ENCODE measurements at regions not wholly inside any gene's neighbourhood (a gene's known extent, or its start where the extent isn't known, plus 50 kb on each side); places are given as distances from the start of the nearest gene placed in this dataset.

- TF ChIP-seq, protein P1, sequence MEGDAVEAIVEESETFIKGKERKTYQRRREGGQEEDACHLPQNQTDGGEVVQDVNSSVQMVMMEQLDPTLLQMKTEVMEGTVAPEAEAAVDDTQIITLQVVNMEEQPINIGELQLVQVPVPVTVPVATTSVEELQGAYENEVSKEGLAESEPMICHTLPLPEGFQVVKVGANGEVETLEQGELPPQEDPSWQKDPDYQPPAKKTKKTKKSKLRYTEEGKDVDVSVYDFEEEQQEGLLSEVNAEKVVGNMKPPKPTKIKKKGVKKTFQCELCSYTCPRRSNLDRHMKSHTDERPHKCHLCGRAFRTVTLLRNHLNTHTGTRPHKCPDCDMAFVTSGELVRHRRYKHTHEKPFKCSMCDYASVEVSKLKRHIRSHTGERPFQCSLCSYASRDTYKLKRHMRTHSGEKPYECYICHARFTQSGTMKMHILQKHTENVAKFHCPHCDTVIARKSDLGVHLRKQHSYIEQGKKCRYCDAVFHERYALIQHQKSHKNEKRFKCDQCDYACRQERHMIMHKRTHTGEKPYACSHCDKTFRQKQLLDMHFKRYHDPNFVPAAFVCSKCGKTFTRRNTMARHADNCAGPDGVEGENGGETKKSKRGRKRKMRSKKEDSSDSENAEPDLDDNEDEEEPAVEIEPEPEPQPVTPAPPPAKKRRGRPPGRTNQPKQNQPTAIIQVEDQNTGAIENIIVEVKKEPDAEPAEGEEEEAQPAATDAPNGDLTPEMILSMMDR (IDR thresholded peaks at IDR 0.05), result no peak
- no peak for TF ChIP-seq POLR2A (IDR thresholded peaks at IDR 0.05)
Observed at GRCh38 chr17:72387969-72388368, 267.1 kb downstream of the SOX9 start.

All from testis (tissue), 2 donors.